Smooth muscle cell (in vitro differentiated cells): ENCODE measurements at regions not wholly inside any gene's neighbourhood (a gene's known extent, or its start where the extent isn't known, plus 50 kb on each side); places are given as distances from the start of the nearest gene placed in this dataset.

Source experiments
- DNase-seq: peaks from one replicate; lab custom pipeline; 2025; ENCODE audit not compliant: unreplicated experiment; lab: John Stamatoyannopoulos, UW
- H2AFZ ChIP-seq: fragments of 200-600 bp; sonication (generic); 2 replicates; pipeline ENCODE4 v1.6.0; 2016; ENCODE audit warnings: antibody characterized with exemption, low read depth, mild to moderate bottlenecking
- H3F3A ChIP-seq: fragments of 200-600 bp; sonication (generic); 2 replicates; pipeline ENCODE4 v1.6.0; 2017; ENCODE audit warnings: antibody characterized with exemption, low read depth
- H3K27ac ChIP-seq: fragments of 200-600 bp; sonication (generic); 2 replicates; pipeline ENCODE4 v1.5.1; 2016; ENCODE audit warnings: low read depth, mild to moderate bottlenecking
- H3K27me3 ChIP-seq: fragments of 200-600 bp; sonication (generic); 2 replicates; pipeline ENCODE4 v1.6.1; 2016; ENCODE audit warnings: low read depth, mild to moderate bottlenecking
- H3K36me3 ChIP-seq: fragments of 200-600 bp; sonication (generic); 2 replicates; pipeline ENCODE4 v1.5.1; 2016; ENCODE audit warnings: low read depth
- H3K4me1 ChIP-seq: fragments of 200-600 bp; sonication (generic); 2 replicates; pipeline ENCODE4 v1.5.1; 2016; ENCODE audit warnings: low read depth
- H3K4me2 ChIP-seq: fragments of 200-600 bp; sonication (generic); 2 replicates; pipeline ENCODE4 v1.6.0; 2016; ENCODE audit warnings: mild to moderate bottlenecking
- H3K4me3 ChIP-seq: fragments of 200-600 bp; sonication (generic); 2 replicates; pipeline ENCODE4 v1.5.1; 2016; ENCODE audit warnings: mild to moderate bottlenecking
- H3K79me2 ChIP-seq: fragments of 200-600 bp; sonication (generic); 2 replicates; pipeline ENCODE4 v1.6.0; 2016; ENCODE audit warnings: low read depth, mild to moderate bottlenecking
- H3K9ac ChIP-seq: fragments of 200-600 bp; sonication (generic); 2 replicates; pipeline ENCODE4 v1.6.0; 2016; ENCODE audit warnings: low read depth
- H3K9me3 ChIP-seq: fragments of 200-600 bp; sonication (generic); replicated peaks from 2 replicates; pipeline ENCODE4 v1.5.1; 2016; ENCODE audit warnings: low read depth
- H4K20me1 ChIP-seq: fragments of 200-600 bp; sonication (generic); 2 replicates; pipeline ENCODE4 v1.6.0; 2016; ENCODE audit warnings: low read depth
- CTCF ChIP-seq: fragments of 200-600 bp; sonication (generic); IDR thresholded peaks from 2 replicates; pipeline ENCODE4 v1.5.1; 2017; ENCODE audit warnings: borderline replicate concordance, mild to moderate bottlenecking, antibody characterized with exemption; ENCODE audit not compliant: insufficient read depth, poor library complexity, severe bottlenecking
- WGBS: methylation state at CpG from one replicate; pipeline ENCODE4 v1.1.7; 2016; ENCODE audit warnings: low lambda C conversion rate; 5-methylcytosine and 5-hydroxymethylcytosine counted together

GRCh38 chr6:165968408-165968807 is 199.2 kb downstream of the TBXT start:
- no peak for TF ChIP-seq CTCF
- H4K20me1 ChIP-seq, result no peaks in the 10 kb centered on the region
- no peak overlapping the region for H3K4me3 ChIP-seq
- no peaks in the 10 kb centered on the region for H3K9me3 ChIP-seq
- WGBS, result 79% methylated on average over 3 of the region's 3 CpGs
- no peak for DNase-seq
- no peaks in the 10 kb centered on the region for H3K79me2 ChIP-seq
- no peak overlapping the region for H3K9ac ChIP-seq
- H2AFZ ChIP-seq, result no peak overlapping the region
- H3F3A ChIP-seq, result no peaks in the 10 kb centered on the region
- H3K27me3 ChIP-seq, result no peaks in the 10 kb centered on the region
- no peaks in the 10 kb centered on the region for H3K36me3 ChIP-seq
- no peaks in the 10 kb centered on the region for H3K4me1 ChIP-seq
- H3K27ac ChIP-seq, result no peak overlapping the region
- no peak overlapping the region for H3K4me2 ChIP-seq

GRCh38 chr6:165967810-165968407 is 199.7 kb downstream of the TBXT start:
- 88% methylated on average over 5 of the region's 5 CpGs for WGBS
- TF ChIP-seq CTCF, result no peak

GRCh38 chr6:165963750-165964149 is 203.9 kb downstream of the TBXT start:
- WGBS, result 84% methylated on average over 6 of the region's 6 CpGs
- H4K20me1 ChIP-seq, result no peaks in the 10 kb centered on the region

More at GRCh38 chr6:165967810-165968407, 199.7 kb downstream of the TBXT start:
- no peak overlapping the region for H3K27ac ChIP-seq
- no peak overlapping the region for H3K9ac ChIP-seq
- no peak overlapping the region for H3K4me2 ChIP-seq
- H3F3A ChIP-seq, result no peaks in the 10 kb centered on the region
- H3K9me3 ChIP-seq, result no peaks in the 10 kb centered on the region
- no peaks in the 10 kb centered on the region for H3K27me3 ChIP-seq
- H3K79me2 ChIP-seq, result no peaks in the 10 kb centered on the region
- no peak overlapping the region for H2AFZ ChIP-seq
- no peaks in the 10 kb centered on the region for H3K36me3 ChIP-seq
- no peaks in the 10 kb centered on the region for H3K4me1 ChIP-seq
- DNase-seq, result no peak
- no peaks in the 10 kb centered on the region for H4K20me1 ChIP-seq
- no peak overlapping the region for H3K4me3 ChIP-seq

More at GRCh38 chr6:165963750-165964149, 203.9 kb downstream of the TBXT start:
- H2AFZ ChIP-seq, result no peak overlapping the region
- H3K27ac ChIP-seq, result no peak overlapping the region
- no peak overlapping the region for H3K9ac ChIP-seq
- no peaks in the 10 kb centered on the region for H3K4me1 ChIP-seq
- H3F3A ChIP-seq, result no peaks in the 10 kb centered on the region
- TF ChIP-seq CTCF, result no peak
- H3K9me3 ChIP-seq, result no peaks in the 10 kb centered on the region
- no peak overlapping the region for H3K4me3 ChIP-seq
- H3K79me2 ChIP-seq, result no peaks in the 10 kb centered on the region
- H3K27me3 ChIP-seq, result no peaks in the 10 kb centered on the region
- no peak for DNase-seq
- H3K4me2 ChIP-seq, result no peak overlapping the region
- H3K36me3 ChIP-seq, result no peaks in the 10 kb centered on the region
